ENCODE measurements at regions not wholly inside any gene's neighbourhood (a gene's known extent, or its start where the extent isn't known, plus 50 kb on each side); places are given as distances from the start of the nearest gene placed in this dataset.
"Not testable (repeated sequence)": the region's sequence is repeated elsewhere in the genome, so short reads cannot be mapped to it uniquely, and the experiment has no call there.

GRCh38 chr7:109638321-109638720 is 1068.6 kb downstream of the DNAJB9 start:
- H3K4me3 ChIP-seq (ENCODE audit: low read depth, low read length) = no peak overlapping the region
- TF ChIP-seq, protein P1, sequence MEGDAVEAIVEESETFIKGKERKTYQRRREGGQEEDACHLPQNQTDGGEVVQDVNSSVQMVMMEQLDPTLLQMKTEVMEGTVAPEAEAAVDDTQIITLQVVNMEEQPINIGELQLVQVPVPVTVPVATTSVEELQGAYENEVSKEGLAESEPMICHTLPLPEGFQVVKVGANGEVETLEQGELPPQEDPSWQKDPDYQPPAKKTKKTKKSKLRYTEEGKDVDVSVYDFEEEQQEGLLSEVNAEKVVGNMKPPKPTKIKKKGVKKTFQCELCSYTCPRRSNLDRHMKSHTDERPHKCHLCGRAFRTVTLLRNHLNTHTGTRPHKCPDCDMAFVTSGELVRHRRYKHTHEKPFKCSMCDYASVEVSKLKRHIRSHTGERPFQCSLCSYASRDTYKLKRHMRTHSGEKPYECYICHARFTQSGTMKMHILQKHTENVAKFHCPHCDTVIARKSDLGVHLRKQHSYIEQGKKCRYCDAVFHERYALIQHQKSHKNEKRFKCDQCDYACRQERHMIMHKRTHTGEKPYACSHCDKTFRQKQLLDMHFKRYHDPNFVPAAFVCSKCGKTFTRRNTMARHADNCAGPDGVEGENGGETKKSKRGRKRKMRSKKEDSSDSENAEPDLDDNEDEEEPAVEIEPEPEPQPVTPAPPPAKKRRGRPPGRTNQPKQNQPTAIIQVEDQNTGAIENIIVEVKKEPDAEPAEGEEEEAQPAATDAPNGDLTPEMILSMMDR (IDR thresholded peaks at IDR 0.05; ENCODE audit: insufficient read depth, low read length, poor library complexity, severe bottlenecking) = no peak
- no peaks in the 10 kb centered on the region for H3K36me3 ChIP-seq (ENCODE audit: control insufficient read depth, insufficient read depth, low read length)
- no peaks in the 10 kb centered on the region for H3K27me3 ChIP-seq (ENCODE audit: control insufficient read depth, insufficient read depth, low read length)
- DNase-seq (ENCODE audit: low read depth) = no peak

DNA sequence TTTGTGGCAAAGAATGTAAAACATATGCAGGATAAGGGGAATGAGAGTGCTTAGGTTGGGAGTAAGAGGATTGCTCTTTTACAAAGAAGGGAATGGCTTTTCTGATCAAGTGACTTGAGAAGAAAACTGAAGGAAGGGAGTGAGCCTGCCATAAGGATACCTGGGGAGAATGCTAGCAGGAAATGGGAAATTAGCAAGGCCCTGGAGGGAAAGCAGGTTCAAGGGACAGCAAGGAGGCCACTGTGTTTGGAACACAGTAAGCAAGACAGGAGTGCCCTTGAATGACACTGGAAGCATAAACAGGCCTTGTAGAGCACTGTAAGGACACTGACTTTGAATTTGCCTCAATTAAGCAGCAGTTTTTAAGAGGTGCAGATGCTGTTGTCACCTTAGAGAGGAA is 1069.9 kb downstream of the DNAJB9 start:
- H3K36me3 ChIP-seq (ENCODE audit: control insufficient read depth, insufficient read depth, low read length) = no peaks in the 10 kb centered on the region
- no peaks in the 10 kb centered on the region for H3K27me3 ChIP-seq (ENCODE audit: control insufficient read depth, insufficient read depth, low read length)
- H3K4me3 ChIP-seq (ENCODE audit: low read depth, low read length) = no peak overlapping the region
- TF ChIP-seq, protein P1 (IDR thresholded peaks at IDR 0.05; ENCODE audit: insufficient read depth, low read length, poor library complexity, severe bottlenecking) = no peak
- DNase-seq (ENCODE audit: low read depth) = no peak

GRCh38 chr7:109641445-109641844 is 1071.8 kb downstream of the DNAJB9 start:
- Histone ChIP-seq H3K4me3 (ENCODE audit: low read depth, low read length) (no peak overlapping the region), H3K36me3 (ENCODE audit: control insufficient read depth, insufficient read depth, low read length) (no peaks in the 10 kb centered on the region), H3K27me3 (ENCODE audit: control insufficient read depth, insufficient read depth, low read length) (no peaks in the 10 kb centered on the region)
- TF ChIP-seq, protein P1 (IDR thresholded peaks at IDR 0.05; ENCODE audit: insufficient read depth, low read length, poor library complexity, severe bottlenecking) = no peak
- DNase-seq (ENCODE audit: low read depth) = no peak

DNA sequence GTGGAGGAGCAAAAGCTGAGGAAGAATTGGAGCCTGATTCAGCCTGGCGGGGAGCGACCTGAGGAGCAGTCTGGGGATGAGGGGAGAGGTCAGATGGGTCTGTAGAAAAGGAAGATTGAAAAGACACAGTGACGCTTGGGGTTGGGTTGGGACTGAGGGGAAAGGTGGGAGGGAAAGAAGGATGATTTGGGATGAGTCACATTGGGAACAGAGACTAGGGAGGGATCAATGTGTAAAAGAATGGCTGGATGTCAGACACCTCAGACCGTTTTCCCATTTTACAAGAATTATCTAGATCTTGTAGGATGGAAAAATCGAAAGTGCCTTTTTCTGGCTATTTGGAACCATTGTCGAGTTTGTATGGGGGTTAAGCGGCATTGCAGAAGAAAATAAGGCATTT is 1076.5 kb downstream of the DNAJB9 start:
- Histone ChIP-seq H3K4me3 (ENCODE audit: low read depth, low read length) (no peak overlapping the region), H3K27me3 (ENCODE audit: control insufficient read depth, insufficient read depth, low read length) (no peaks in the 10 kb centered on the region)
- TF ChIP-seq, protein P1 (IDR thresholded peaks at IDR 0.05; ENCODE audit: insufficient read depth, low read length, poor library complexity, severe bottlenecking) = no peak

GRCh38 chr7:109646594-109646993 is 1076.9 kb downstream of the DNAJB9 start:
- H3K27me3 ChIP-seq (ENCODE audit: control insufficient read depth, insufficient read depth, low read length); H3K36me3 ChIP-seq (ENCODE audit: control insufficient read depth, insufficient read depth, low read length); DNase-seq (ENCODE audit: low read depth): not testable (repeated sequence)

More for the DNA sequence above, 1076.5 kb downstream of the DNAJB9 start:
- H3K36me3 ChIP-seq (ENCODE audit: control insufficient read depth, insufficient read depth, low read length) = no peaks in the 10 kb centered on the region
- DNase-seq (ENCODE audit: low read depth) = no peak

DNA sequence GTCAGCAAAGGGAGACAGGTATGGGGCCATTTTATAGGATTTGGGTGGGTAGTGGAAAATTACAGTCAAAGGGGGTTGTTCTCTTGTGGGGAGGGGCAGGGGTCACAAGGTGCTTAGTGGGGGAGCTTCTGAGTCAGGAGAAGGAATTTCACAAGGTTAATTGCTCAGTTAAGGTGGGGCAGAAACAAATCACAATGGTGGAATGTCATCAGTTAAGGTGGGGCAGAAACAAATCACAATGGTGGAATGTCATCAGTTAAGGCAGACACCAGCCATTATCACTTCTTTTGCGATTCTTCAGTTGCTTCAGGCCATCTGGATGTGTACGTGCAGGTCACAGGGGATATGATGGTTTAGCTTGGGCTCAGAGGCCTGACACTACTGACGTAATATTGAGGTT is 1077.6 kb downstream of the DNAJB9 start:
- H3K27me3 ChIP-seq (ENCODE audit: control insufficient read depth, insufficient read depth, low read length); DNase-seq (ENCODE audit: low read depth); H3K4me3 ChIP-seq (ENCODE audit: low read depth, low read length); H3K36me3 ChIP-seq (ENCODE audit: control insufficient read depth, insufficient read depth, low read length): not testable (repeated sequence)

More at GRCh38 chr7:109646594-109646993, 1076.9 kb downstream of the DNAJB9 start:
- not testable (repeated sequence) for H3K4me3 ChIP-seq (ENCODE audit: low read depth, low read length)

DNA sequence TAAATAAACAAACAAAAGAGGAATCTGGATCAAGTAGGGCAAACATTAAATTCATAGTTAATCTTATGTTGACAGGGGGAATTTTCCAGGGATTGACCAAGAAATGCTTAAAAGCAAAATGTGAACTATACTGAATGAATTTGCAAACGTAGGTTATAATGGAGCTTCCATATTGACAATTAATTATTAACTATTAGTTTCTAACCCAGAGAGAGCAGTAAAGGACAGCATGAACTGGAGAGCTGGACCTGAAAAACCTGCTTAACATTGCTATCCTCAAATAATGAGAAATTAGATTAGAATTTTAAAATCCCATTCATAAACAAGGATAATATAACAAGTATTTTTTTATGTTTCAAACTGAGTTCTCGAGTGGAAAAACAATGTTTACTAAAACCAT is 1089.6 kb downstream of the DNAJB9 start:
- no peaks in the 10 kb centered on the region for H3K27me3 ChIP-seq (ENCODE audit: control insufficient read depth, insufficient read depth, low read length)
- H3K4me3 ChIP-seq (ENCODE audit: low read depth, low read length) = no peak overlapping the region
- TF ChIP-seq, protein P1 (IDR thresholded peaks at IDR 0.05; ENCODE audit: insufficient read depth, low read length, poor library complexity, severe bottlenecking) = no peak
- no peaks in the 10 kb centered on the region for H3K36me3 ChIP-seq (ENCODE audit: control insufficient read depth, insufficient read depth, low read length)
- DNase-seq (ENCODE audit: low read depth) = no peak
